H1 (cell line): ENCODE measurements at regions not wholly inside any gene's neighbourhood (a gene's known extent, or its start where the extent isn't known, plus 50 kb on each side); places are given as distances from the start of the nearest gene placed in this dataset.

Experiments used
- CTCF ChIA-PET: fragments of 300-600 bp; sonication (Branson Sonifier 250); formaldehyde crosslinking; loops from one replicate; lab custom pipeline; 2021; ENCODE audit not compliant: partially characterized antibody; lab: Charles Lee
- POLR2A ChIA-PET: fragments of 300-600 bp; sonication (Branson Sonifier 250); formaldehyde crosslinking; loops from one replicate; lab custom pipeline; 2021; ENCODE audit warnings: inconsistent platforms; ENCODE audit not compliant: partially characterized antibody; lab: Charles Lee
- DNase-seq, 2 experiments: peaks; one replicate each; pipeline versions ENCODE4 v3.0.0 to v3.0.0-alpha.2; 2010 to 2022; ENCODE audit warnings: low spot score in 2 of 2, low read depth in 1 of 2, mixed read lengths in 1 of 2
- FAIRE-seq: peaks from 2 replicates; lab custom pipeline; 2011; peaks lifted over from hg19 to GRCh38; lab: Jason Lieb, UNC
- H2AFZ ChIP-seq: 2 replicates; pipeline ENCODE4 v1.8.1; 2012; ENCODE audit warnings: low read length, inconsistent platforms
- H2AK5ac ChIP-seq: 2 replicates; pipeline ENCODE4 v1.6.1; 2013; ENCODE audit warnings: low read depth, low read length
- H2BK120ac ChIP-seq: replicated peaks from 2 replicates; pipeline ENCODE3; 2013; ENCODE audit warnings: low read depth, low read length, inconsistent platforms
- H2BK12ac ChIP-seq: 2 replicates; pipeline ENCODE4 v1.6.1; 2013; ENCODE audit warnings: low read depth, low read length
- H2BK15ac ChIP-seq: 2 replicates; pipeline ENCODE4 v1.6.1; 2013; ENCODE audit warnings: low read length
- H2BK20ac ChIP-seq: 2 replicates; pipeline ENCODE4 v1.6.1; 2013; ENCODE audit warnings: low read length
- H2BK5ac ChIP-seq: 2 replicates; pipeline ENCODE4 v1.6.1; 2013; ENCODE audit warnings: low read depth, low read length
- H3K14ac ChIP-seq: 2 replicates; pipeline ENCODE4 v1.6.1; 2013; ENCODE audit warnings: inconsistent platforms; ENCODE audit not compliant: insufficient read length
- H3K18ac ChIP-seq: 2 replicates; pipeline ENCODE4 v1.6.1; 2013; ENCODE audit warnings: low read length; ENCODE audit errors: extremely low read depth
- H3K23ac ChIP-seq: 2 replicates; pipeline ENCODE4 v1.6.1; 2013; ENCODE audit warnings: inconsistent platforms; ENCODE audit not compliant: insufficient read length
- H3K23me2 ChIP-seq: 2 replicates; pipeline ENCODE4 v1.6.1; 2013; ENCODE audit warnings: low read depth, low read length
- H3K27ac ChIP-seq: 2 replicates; pipeline ENCODE4 v1.6.1; 2011; ENCODE audit warnings: low read depth, low read length, inconsistent platforms
- H3K27me3 ChIP-seq, 4 experiments: replicated peaks in 1 of 4; 1 replicate in 1 of 4; 2 replicates in 3 of 4; pipeline versions ENCODE4 v1.6.1 to v1.8.1; 2011 to 2013; ENCODE audit warnings: low read length in 3 of 4, mild to moderate bottlenecking in 3 of 4, inconsistent platforms in 2 of 4, mixed read lengths in 2 of 4, moderate library complexity in 1 of 4; ENCODE audit not compliant: control insufficient read depth in 3 of 4, insufficient read depth in 3 of 4; ENCODE audit errors: extremely low read depth in 1 of 4
- H3K36me3 ChIP-seq, 4 experiments: 2 replicates each; pipeline versions ENCODE4 v1.6.1 to v1.8.1; 2011 to 2013; ENCODE audit warnings: mild to moderate bottlenecking in 4 of 4, low read length in 3 of 4, moderate library complexity in 2 of 4, control low read depth in 1 of 4, inconsistent platforms in 1 of 4; ENCODE audit not compliant: insufficient read depth in 4 of 4, control insufficient read depth in 2 of 4
- H3K4ac ChIP-seq: replicated peaks from 2 replicates; pipeline ENCODE3; 2013; ENCODE audit warnings: low read length, low read depth, mixed read lengths, inconsistent platforms; ENCODE audit not compliant: insufficient read length
- H3K4me1 ChIP-seq, 4 experiments: replicated peaks in 1 of 4; 1 replicate in 1 of 4; 2 replicates in 3 of 4; pipeline versions ENCODE4 v1.6.1 to v1.8.1; 2011 to 2013; ENCODE audit warnings: low read length in 3 of 4, inconsistent platforms in 2 of 4, mixed read lengths in 1 of 4; ENCODE audit not compliant: insufficient read depth in 4 of 4, control insufficient read depth in 3 of 4
- H3K4me2 ChIP-seq, 2 experiments: 2 replicates each; pipeline versions ENCODE4 v1.6.1 to v1.8.1; 2011 to 2013; ENCODE audit warnings: low read depth in 2 of 2, low read length in 2 of 2, control low read depth in 1 of 2, inconsistent platforms in 1 of 2, mild to moderate bottlenecking in 1 of 2; ENCODE audit not compliant: insufficient read depth in 1 of 2
- H3K4me3 ChIP-seq, 4 experiments: fragments of 200-600, 300-600 bp in 1 of 4; sonication (generic), shearing (Covaris generic), sonication (Bioruptor Twin) in 1 of 4; 2 replicates each; pipeline versions ENCODE4 v1.5.1 to v1.8.1; 2011 to 2016; ENCODE audit warnings: low read length in 4 of 4, low read depth in 3 of 4, control low read depth in 2 of 4, inconsistent platforms in 2 of 4, mild to moderate bottlenecking in 2 of 4, mixed read lengths in 1 of 4, moderate library complexity in 1 of 4; ENCODE audit not compliant: insufficient read depth in 2 of 4; ENCODE audit errors: extremely low read depth in 1 of 4
- H3K56ac ChIP-seq: replicated peaks from 2 replicates; pipeline ENCODE3; 2013; ENCODE audit warnings: low read depth, mild to moderate bottlenecking, mixed read lengths, low read length, inconsistent platforms; ENCODE audit not compliant: insufficient read length
- H3K79me1 ChIP-seq: 2 replicates; pipeline ENCODE4 v1.6.1; 2013; ENCODE audit warnings: low read depth, low read length, control low read depth
- H3K79me2 ChIP-seq, 2 experiments: 2 replicates each; pipeline versions ENCODE4 v1.6.1 to v1.8.1; 2012 to 2013; ENCODE audit warnings: low read length in 2 of 2, mild to moderate bottlenecking in 2 of 2, inconsistent platforms in 1 of 2; ENCODE audit not compliant: insufficient read depth in 2 of 2, control insufficient read depth in 1 of 2
- H3K9ac ChIP-seq, 4 experiments: replicated peaks in 1 of 4; 1 replicate in 1 of 4; 2 replicates in 3 of 4; pipeline versions ENCODE4 v1.6.1 to v1.8.1; 2011 to 2013; ENCODE audit warnings: low read depth in 3 of 4, low read length in 3 of 4, control low read depth in 2 of 4, mild to moderate bottlenecking in 2 of 4, moderate library complexity in 2 of 4, inconsistent platforms in 1 of 4; ENCODE audit errors: extremely low read depth in 1 of 4
- H3K9me3 ChIP-seq, 2 experiments: 2 replicates each; pipeline versions ENCODE4 v1.6.1 to v1.8.1; 2012 to 2013; ENCODE audit warnings: mild to moderate bottlenecking in 2 of 2, moderate library complexity in 2 of 2, control low read depth in 1 of 2, inconsistent platforms in 1 of 2, low read depth in 1 of 2, low read length in 1 of 2, mixed read lengths in 1 of 2; ENCODE audit not compliant: insufficient read depth in 2 of 2
- H4K20me1 ChIP-seq, 2 experiments: replicated peaks in 1 of 2; 2 replicates each; pipeline versions ENCODE3 to v1.8.1; 2011 to 2013; ENCODE audit warnings: inconsistent platforms in 2 of 2, low read length in 2 of 2, mild to moderate bottlenecking in 1 of 2; ENCODE audit not compliant: insufficient read depth in 2 of 2, control insufficient read depth in 1 of 2
- H4K5ac ChIP-seq: 2 replicates; pipeline ENCODE4 v1.6.1; 2013; ENCODE audit warnings: low read length, low read depth, mixed read lengths, inconsistent platforms; ENCODE audit not compliant: insufficient read length
- H4K8ac ChIP-seq: 2 replicates; pipeline ENCODE4 v1.8.0; 2013; ENCODE audit warnings: mild to moderate bottlenecking, moderate library complexity, low read length, inconsistent platforms; ENCODE audit not compliant: insufficient read depth; ENCODE audit errors: extremely low read depth
- H4K91ac ChIP-seq: replicated peaks from 2 replicates; pipeline ENCODE3; 2013; ENCODE audit warnings: low read length, mixed read lengths, inconsistent platforms; ENCODE audit not compliant: insufficient read length
- CBX8 ChIP-seq: fragments of 300-800, 300-1000 bp; sonication (generic); IDR thresholded peaks from 2 replicates; pipeline ENCODE4 v1.7.1; 2016; ENCODE audit warnings: low read depth, low read length, borderline replicate concordance
- KDM5A ChIP-seq: fragments of 200-600 bp; IDR thresholded peaks from 2 replicates; pipeline ENCODE4 v1.7.1; 2012; ENCODE audit warnings: mild to moderate bottlenecking, low read length, inconsistent platforms, mixed read lengths
- MAFK ChIP-seq: IDR thresholded peaks from 2 replicates; pipeline ENCODE4 v1.6.1; 2012; ENCODE audit warnings: low read depth, mild to moderate bottlenecking, improper control_type of control experiment, low read length
- NRF1 ChIP-seq: IDR thresholded peaks from 2 replicates; pipeline ENCODE4 v1.6.1; 2011; ENCODE audit warnings: mild to moderate bottlenecking, low read depth, low read length, improper control_type of control experiment
- RBBP5 ChIP-seq: IDR thresholded peaks from 2 replicates; pipeline ENCODE4 v1.7.1; 2012; ENCODE audit warnings: low read depth, mild to moderate bottlenecking, inconsistent platforms, low read length, moderate library complexity, borderline replicate concordance
- WGBS, 2 experiments: shearing (Covaris generic) in 1 of 2; methylation state at CpG; one replicate each; pipeline versions ENCODE4 v1.1.6 to v1.1.7; 2013 to 2015; ENCODE audit warnings: low lambda C conversion rate in 2 of 2, mixed read lengths in 2 of 2, inconsistent platforms in 1 of 2, low coverage in 1 of 2, missing lambda C conversion rate in 1 of 2; ENCODE audit not compliant: insufficient replicate concordance in 2 of 2, insufficient coverage in 1 of 2, insufficient read length in 1 of 2; ENCODE audit errors: extremely low coverage in 1 of 2, missing lambda C conversion rate in 1 of 2; 5-methylcytosine and 5-hydroxymethylcytosine counted together

DNA sequence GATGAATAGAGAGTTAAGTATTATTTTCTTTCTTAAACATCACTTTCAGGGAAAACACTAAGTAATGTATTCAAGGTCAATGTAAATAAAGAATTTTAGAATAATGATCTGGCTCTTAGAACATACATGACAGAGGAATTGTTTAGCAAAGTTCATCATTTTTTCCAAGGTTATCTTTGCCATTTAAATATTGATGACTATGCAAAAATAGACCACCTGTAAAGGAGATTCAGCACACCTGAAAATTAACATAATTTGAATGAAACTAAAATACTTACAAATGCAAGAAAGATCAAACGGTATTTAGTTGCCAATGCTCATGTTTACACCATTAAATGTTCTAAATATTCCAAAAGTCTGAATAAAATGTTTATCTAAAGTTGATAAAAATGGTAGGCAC lies 782.6 kb upstream of the CHORDC1 start:
- Histone ChIP-seq H3K79me1 (no peaks in the 10 kb centered on the region), H3K56ac (no peak overlapping the region), H3K9me3 (no peaks in the 10 kb centered on the region), H3K4ac (no peak overlapping the region), H2BK12ac (no peak overlapping the region), H4K5ac (peak overlapping the region; percentile 52), H3K36me3 (no peaks in the 10 kb centered on the region), H2BK20ac (no peak overlapping the region), H3K18ac (no peak overlapping the region), H4K91ac (no peak overlapping the region), H4K20me1 (no peaks in the 10 kb centered on the region), H2AK5ac (no peak overlapping the region), H2BK15ac (no peak overlapping the region), H3K14ac (no peak overlapping the region), H2BK120ac (no peak overlapping the region), H3K27ac (no peak overlapping the region), H3K9ac (no peak overlapping the region), H4K8ac (no peak overlapping the region), H2AFZ (no peak overlapping the region), H3K23me2 (no peaks in the 10 kb centered on the region), H2BK5ac (no peak overlapping the region), H3K23ac (no peak overlapping the region), H3K4me1 (no peaks in the 10 kb centered on the region; a peak in 1 of 7 replicates), H3K4me2 (no peak overlapping the region), H3K4me3 (no peak overlapping the region), H3K79me2 (no peaks in the 10 kb centered on the region), H3K27me3 (no peaks in the 10 kb centered on the region)
- FAIRE-seq: no peak
- 76% methylated on average over 1 of the region's 1 CpG; no CpG with 5 or more reads in 1 of the 2 experiments for WGBS, 2 experiments
- DNase-seq: no peak
- no peak for TF ChIP-seq RBBP5
- no peak for TF ChIP-seq NRF1
- no peak for TF ChIP-seq CBX8
- TF ChIP-seq MAFK: peak; percentile 98
- TF ChIP-seq KDM5A: no peak
- CTCF ChIA-PET: no interaction called here
- POLR2A ChIA-PET: no interaction called here
